ENCODE measurements at regions not wholly inside any gene's neighbourhood (a gene's known extent, or its start where the extent isn't known, plus 50 kb on each side); places are given as distances from the start of the nearest gene placed in this dataset.

GRCh38 chr22:23380911-23381310, 199.2 kb downstream of the IGLL1 start:
- no peak for TF ChIP-seq JUND (IDR thresholded peaks at IDR 0.05)
- TF ChIP-seq, protein P1, sequence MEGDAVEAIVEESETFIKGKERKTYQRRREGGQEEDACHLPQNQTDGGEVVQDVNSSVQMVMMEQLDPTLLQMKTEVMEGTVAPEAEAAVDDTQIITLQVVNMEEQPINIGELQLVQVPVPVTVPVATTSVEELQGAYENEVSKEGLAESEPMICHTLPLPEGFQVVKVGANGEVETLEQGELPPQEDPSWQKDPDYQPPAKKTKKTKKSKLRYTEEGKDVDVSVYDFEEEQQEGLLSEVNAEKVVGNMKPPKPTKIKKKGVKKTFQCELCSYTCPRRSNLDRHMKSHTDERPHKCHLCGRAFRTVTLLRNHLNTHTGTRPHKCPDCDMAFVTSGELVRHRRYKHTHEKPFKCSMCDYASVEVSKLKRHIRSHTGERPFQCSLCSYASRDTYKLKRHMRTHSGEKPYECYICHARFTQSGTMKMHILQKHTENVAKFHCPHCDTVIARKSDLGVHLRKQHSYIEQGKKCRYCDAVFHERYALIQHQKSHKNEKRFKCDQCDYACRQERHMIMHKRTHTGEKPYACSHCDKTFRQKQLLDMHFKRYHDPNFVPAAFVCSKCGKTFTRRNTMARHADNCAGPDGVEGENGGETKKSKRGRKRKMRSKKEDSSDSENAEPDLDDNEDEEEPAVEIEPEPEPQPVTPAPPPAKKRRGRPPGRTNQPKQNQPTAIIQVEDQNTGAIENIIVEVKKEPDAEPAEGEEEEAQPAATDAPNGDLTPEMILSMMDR (IDR thresholded peaks at IDR 0.05 in 2 of 3, conservative IDR thresholded peaks at IDR 0.05 in 1 of 3; ENCODE audit: borderline replicate concordance in 1 of 3, insufficient read depth in 1 of 3, low read depth in 2 of 3, low read length in 2 of 3): no peak
- TF ChIP-seq FOSL1 (IDR thresholded peaks at IDR 0.05; ENCODE audit: low read depth): no peak
